Neuronal stem cell (in vitro differentiated cells): ENCODE measurements at regions not wholly inside any gene's neighbourhood (a gene's known extent, or its start where the extent isn't known, plus 50 kb on each side); places are given as distances from the start of the nearest gene placed in this dataset.

Source experiments
- DNase-seq: peaks from one replicate; pipeline ENCODE4 v3.0.0-alpha.2; 2013; ENCODE audit warnings: low spot score
- H2AFZ ChIP-seq: one replicate; pipeline ENCODE4 v1.6.1; 2013; ENCODE audit warnings: mild to moderate bottlenecking, low read length, inconsistent platforms
- H2AK5ac ChIP-seq: 2 replicates; pipeline ENCODE4 v1.6.1; 2013; ENCODE audit warnings: low read depth, mild to moderate bottlenecking, inconsistent platforms, low read length, moderate library complexity, mixed read lengths
- H2BK120ac ChIP-seq: 2 replicates; pipeline ENCODE4 v1.6.1; 2013; ENCODE audit warnings: low read depth, mild to moderate bottlenecking, inconsistent platforms, low read length, moderate library complexity, mixed read lengths
- H2BK12ac ChIP-seq: one replicate; pipeline ENCODE4 v1.6.1; 2013; ENCODE audit warnings: low read length, inconsistent platforms
- H2BK15ac ChIP-seq: 2 replicates; pipeline ENCODE4 v1.6.1; 2013; ENCODE audit warnings: mild to moderate bottlenecking, low read length, inconsistent platforms, mixed read lengths
- H2BK5ac ChIP-seq: one replicate; pipeline ENCODE4 v1.6.1; 2013; ENCODE audit warnings: inconsistent platforms, mild to moderate bottlenecking, low read length, moderate library complexity
- H3K14ac ChIP-seq: one replicate; pipeline ENCODE4 v1.6.1; 2013; ENCODE audit warnings: low read length, inconsistent platforms
- H3K18ac ChIP-seq: 2 replicates; pipeline ENCODE4 v1.6.1; 2013; ENCODE audit warnings: low read length, inconsistent platforms
- H3K23ac ChIP-seq: 2 replicates; pipeline ENCODE4 v1.6.1; 2013; ENCODE audit warnings: low read depth, mild to moderate bottlenecking, mixed read lengths, low read length, inconsistent platforms; ENCODE audit not compliant: poor library complexity
- H3K27ac ChIP-seq: replicated peaks from 3 replicates; pipeline ENCODE4 v1.5.1; 2013; ENCODE audit warnings: low read length, inconsistent platforms
- H3K27me3 ChIP-seq, 3 experiments: 2 replicates each; pipeline ENCODE4 v1.6.1; 2013; ENCODE audit warnings: low read length in 3 of 3, mild to moderate bottlenecking in 2 of 3, inconsistent platforms in 1 of 3, low read depth in 1 of 3, mixed read lengths in 1 of 3, moderate library complexity in 1 of 3; ENCODE audit not compliant: control insufficient read depth in 3 of 3, insufficient read depth in 3 of 3
- H3K36me3 ChIP-seq, 2 donors: replicated peaks in 1 of 2; 2 replicates each; pipeline ENCODE4 v1.6.1; 2013; ENCODE audit warnings: low read length in 2 of 2; ENCODE audit not compliant: control insufficient read depth in 2 of 2, insufficient read depth in 2 of 2
- H3K4ac ChIP-seq: 2 replicates; pipeline ENCODE4 v1.6.1; 2013; ENCODE audit warnings: inconsistent platforms, mild to moderate bottlenecking, low read length, moderate library complexity
- H3K4me1 ChIP-seq, 2 donors: 1 replicate in 1 of 2; 2 replicates in 1 of 2; pipeline ENCODE4 v1.6.1; 2013; ENCODE audit warnings: low read length in 2 of 2, low read depth in 1 of 2; ENCODE audit not compliant: control insufficient read depth in 2 of 2, insufficient read depth in 1 of 2
- H3K4me2 ChIP-seq: one replicate; pipeline ENCODE4 v1.6.1; 2013; ENCODE audit warnings: mild to moderate bottlenecking, low read length, inconsistent platforms; ENCODE audit not compliant: insufficient read depth, poor library complexity, severe bottlenecking
- H3K4me3 ChIP-seq, 2 donors: 2 replicates each; pipeline ENCODE4 v1.5.1; 2013; ENCODE audit warnings: low read length in 2 of 2, mild to moderate bottlenecking in 2 of 2, inconsistent platforms in 1 of 2, moderate library complexity in 1 of 2
- H3K79me1 ChIP-seq: one replicate; pipeline ENCODE4 v1.6.1; 2013; ENCODE audit warnings: low read depth, mild to moderate bottlenecking, inconsistent platforms, low read length, moderate library complexity
- H3K9ac ChIP-seq: one replicate; pipeline ENCODE4 v1.6.1; 2013; ENCODE audit warnings: mild to moderate bottlenecking, low read depth, low read length, inconsistent platforms; ENCODE audit not compliant: poor library complexity
- H3K9me3 ChIP-seq, 2 donors: replicated peaks in 1 of 2; 2 replicates each; pipeline versions ENCODE3 to v1.6.1; 2013; ENCODE audit warnings: low read length in 2 of 2, mild to moderate bottlenecking in 2 of 2, inconsistent platforms in 1 of 2, low read depth in 1 of 2, mixed read lengths in 1 of 2, moderate library complexity in 1 of 2; ENCODE audit not compliant: control insufficient read depth in 2 of 2, insufficient read depth in 1 of 2
- H4K8ac ChIP-seq: one replicate; pipeline ENCODE4 v1.6.1; 2013; ENCODE audit warnings: low read depth, mild to moderate bottlenecking, inconsistent platforms, low read length, moderate library complexity
- H4K91ac ChIP-seq: one replicate; pipeline ENCODE4 v1.6.1; 2013; ENCODE audit warnings: low read length, low read depth, mild to moderate bottlenecking, inconsistent platforms; ENCODE audit not compliant: poor library complexity
- WGBS, 2 donors: extraction: QIAGEN DNeasy Blood & Tissue Kit; methylation state at CpG; one replicate each; pipeline ENCODE4 v1.1.7; 2013; ENCODE audit warnings: missing lambda C conversion rate in 2 of 2, mixed read lengths in 1 of 2; ENCODE audit not compliant: insufficient read length in 2 of 2, insufficient replicate concordance in 1 of 2; ENCODE audit errors: extremely low coverage in 2 of 2; 5-methylcytosine and 5-hydroxymethylcytosine counted together

- Histone ChIP-seq H4K91ac (no peak overlapping the region), H3K27me3 (no peaks in the 10 kb centered on the region), H3K18ac (no peak overlapping the region), H3K4me3 (no peak overlapping the region), H2BK15ac (no peak overlapping the region), H2BK120ac (no peak overlapping the region), H4K8ac (no peak overlapping the region), H3K36me3 (peaks cover 31 to 74% of the 10 kb centered on the region in 2 donors), H2BK12ac (no peak overlapping the region), H3K23ac (no peak overlapping the region), H3K4me1 (peaks cover 0 to 4% of the 10 kb centered on the region in 2 donors), H3K79me1 (no peaks in the 10 kb centered on the region), H2AK5ac (no peak overlapping the region), H3K4ac (no peak overlapping the region), H3K9me3 (no peaks in the 10 kb centered on the region), H2AFZ (no peak overlapping the region), H3K27ac (no peak overlapping the region), H3K9ac (no peak overlapping the region), H2BK5ac (no peak overlapping the region), H3K14ac (no peak overlapping the region), H3K4me2 (no peak overlapping the region)
- DNase-seq, result no peak
- no CpG with 5 or more reads among the region's 3 CpGs for WGBS, 2 donors
Measured at GRCh38 chr14:71729596-71729995, 202.6 kb upstream of the RGS6 start.

GRCh38 chr14:71730471-71730870 is 201.8 kb upstream of the RGS6 start:
- Histone ChIP-seq H3K18ac (no peak overlapping the region), H3K9me3 (no peaks in the 10 kb centered on the region), H4K8ac (no peak overlapping the region), H2BK12ac (no peak overlapping the region), H3K27ac (no peak overlapping the region), H3K79me1 (no peaks in the 10 kb centered on the region), H3K27me3 (no peaks in the 10 kb centered on the region), H3K36me3 (peaks cover 27 to 74% of the 10 kb centered on the region in 2 donors), H2BK15ac (no peak overlapping the region), H3K4me2 (no peak overlapping the region), H2BK5ac (no peak overlapping the region), H2AK5ac (no peak overlapping the region), H3K23ac (no peak overlapping the region), H3K9ac (no peak overlapping the region), H4K91ac (no peak overlapping the region), H3K14ac (no peak overlapping the region), H3K4me3 (no peak overlapping the region), H3K4ac (no peak overlapping the region), H2AFZ (no peak overlapping the region), H2BK120ac (no peak overlapping the region), H3K4me1 (peaks cover 0 to 4% of the 10 kb centered on the region in 2 donors)
- DNase-seq, result no peak
- WGBS, 2 donors, result no CpG with 5 or more reads among the region's 1 CpG

- peaks cover 29 to 74% of the 10 kb centered on the region in 2 donors for H3K36me3 ChIP-seq
- no peak overlapping the region for H3K4ac ChIP-seq
- no peak overlapping the region for H3K27ac ChIP-seq
- H2BK5ac ChIP-seq, result no peak overlapping the region
- H3K9me3 ChIP-seq, result no peaks in the 10 kb centered on the region
- H2BK12ac ChIP-seq, result no peak overlapping the region
- no peak overlapping the region for H2BK15ac ChIP-seq
- no peaks in the 10 kb centered on the region for H3K27me3 ChIP-seq
- no peak overlapping the region for H4K91ac ChIP-seq
- no peak overlapping the region for H3K14ac ChIP-seq
- WGBS, 2 donors, result no CpG with 5 or more reads among the region's 5 CpGs
- H2AK5ac ChIP-seq, result no peak overlapping the region
- no peaks in the 10 kb centered on the region for H3K79me1 ChIP-seq
- no peak overlapping the region for H3K4me2 ChIP-seq
- no peak overlapping the region for H2BK120ac ChIP-seq
- no peak overlapping the region for H4K8ac ChIP-seq
- peaks cover 0 to 4% of the 10 kb centered on the region in 2 donors for H3K4me1 ChIP-seq
- H3K9ac ChIP-seq, result no peak overlapping the region
- no peak overlapping the region for H3K18ac ChIP-seq
- no peak for DNase-seq
- no peak overlapping the region for H2AFZ ChIP-seq
- H3K4me3 ChIP-seq, result no peak overlapping the region
- H3K23ac ChIP-seq, result no peak overlapping the region
Measured at GRCh38 chr14:71731096-71731495, 201.1 kb upstream of the RGS6 start.

GRCh38 chr14:71733210-71733883 is 198.9 kb upstream of the RGS6 start:
- no peak overlapping the region for H3K4ac ChIP-seq
- H2AFZ ChIP-seq, result no peak overlapping the region
- no peak overlapping the region for H3K27ac ChIP-seq
- H4K91ac ChIP-seq, result no peak overlapping the region
- H3K9me3 ChIP-seq, result no peaks in the 10 kb centered on the region
- no peak overlapping the region for H3K23ac ChIP-seq
- no peak overlapping the region for H3K14ac ChIP-seq
- H3K27me3 ChIP-seq, result no peaks in the 10 kb centered on the region
- no peak overlapping the region for H3K4me2 ChIP-seq
- no peak for DNase-seq
- H2BK12ac ChIP-seq, result no peak overlapping the region
- no peak overlapping the region for H2AK5ac ChIP-seq
- H4K8ac ChIP-seq, result no peak overlapping the region
- WGBS, 2 donors, result no CpG with 5 or more reads among the region's 6 CpGs
- no peak overlapping the region for H2BK15ac ChIP-seq
- H3K18ac ChIP-seq, result no peak overlapping the region
- H3K79me1 ChIP-seq, result no peaks in the 10 kb centered on the region
- no peak overlapping the region for H3K9ac ChIP-seq
- peaks cover 0 to 8% of the 10 kb centered on the region in 2 donors for H3K4me1 ChIP-seq
- no peak overlapping the region for H3K4me3 ChIP-seq
- peaks cover 34 to 88% of the 10 kb centered on the region in 2 donors for H3K36me3 ChIP-seq
- H2BK120ac ChIP-seq, result no peak overlapping the region
- H2BK5ac ChIP-seq, result no peak overlapping the region
